ENCODE measurements at regions not wholly inside any gene's neighbourhood (a gene's known extent, or its start where the extent isn't known, plus 50 kb on each side); places are given as distances from the start of the nearest gene placed in this dataset.

DNA sequence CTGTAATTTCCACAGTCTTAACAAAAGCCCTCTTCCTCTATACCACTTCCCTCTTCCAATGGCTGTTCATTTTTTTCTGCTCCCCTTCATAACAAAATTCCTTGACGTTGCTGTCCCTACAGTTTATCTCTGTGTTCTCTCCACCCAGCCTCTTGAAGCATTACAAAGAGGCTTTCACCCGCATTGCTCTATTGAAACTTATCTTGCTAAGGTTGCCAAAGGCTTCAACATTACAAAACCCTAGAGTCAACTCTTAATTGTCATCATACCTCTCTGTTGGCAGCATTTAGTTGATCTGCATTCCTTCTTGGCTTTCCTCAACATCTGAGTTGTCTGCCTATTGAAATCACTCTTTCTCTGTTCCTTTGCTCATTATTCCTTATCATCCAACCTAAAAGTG is 1055.7 kb downstream of the JRKL start:
- H4K20me1 ChIP-seq (ENCODE audit: control insufficient read depth, insufficient read depth, insufficient read length), result no peaks in the 10 kb centered on the region
- H3K79me2 ChIP-seq (ENCODE audit: insufficient read depth, low read length), result no peaks in the 10 kb centered on the region
- DNase-seq, result no peak
- H2BK120ac ChIP-seq (ENCODE audit: low read depth, low read length, poor library complexity, severe bottlenecking), result no peak overlapping the region
- H3K27ac Mint-ChIP-seq, result peak overlapping the region in 1 of 3 experiments; percentile 0; a peak in 1 of 7 replicates
- no peak overlapping the region for H3K4me3 Mint-ChIP-seq
- no peak overlapping the region for H3K4me2 ChIP-seq (ENCODE audit: insufficient read depth, insufficient read length, low read length)
- no peaks in the 10 kb centered on the region for H3K27me3 ChIP-seq (ENCODE audit: insufficient read depth, low read length)
- no peak overlapping the region for H2BK5ac ChIP-seq (ENCODE audit: insufficient read length, low read length)
- H3T11ph ChIP-seq (ENCODE audit: low read length), result no peak overlapping the region
- no peak overlapping the region for H3K9ac ChIP-seq (ENCODE audit: extremely low read depth, insufficient read length, low read length)
- H3K79me1 ChIP-seq (ENCODE audit: insufficient read depth, low read depth, low read length, poor library complexity, severe bottlenecking), result no peaks in the 10 kb centered on the region
- no peak overlapping the region for H3K14ac ChIP-seq (ENCODE audit: insufficient read depth, low read length)
- H2AFZ ChIP-seq (ENCODE audit: low read length), result no peak overlapping the region
- no peak overlapping the region for H4K8ac ChIP-seq (replicated peaks; ENCODE audit: insufficient read length, low read depth, low read length)
- no peak overlapping the region for H3K4ac ChIP-seq (ENCODE audit: low read depth, low read length)
- no peak overlapping the region for H3K23ac ChIP-seq (ENCODE audit: insufficient read length, low read depth, low read length)
- TF ChIP-seq, protein P1, sequence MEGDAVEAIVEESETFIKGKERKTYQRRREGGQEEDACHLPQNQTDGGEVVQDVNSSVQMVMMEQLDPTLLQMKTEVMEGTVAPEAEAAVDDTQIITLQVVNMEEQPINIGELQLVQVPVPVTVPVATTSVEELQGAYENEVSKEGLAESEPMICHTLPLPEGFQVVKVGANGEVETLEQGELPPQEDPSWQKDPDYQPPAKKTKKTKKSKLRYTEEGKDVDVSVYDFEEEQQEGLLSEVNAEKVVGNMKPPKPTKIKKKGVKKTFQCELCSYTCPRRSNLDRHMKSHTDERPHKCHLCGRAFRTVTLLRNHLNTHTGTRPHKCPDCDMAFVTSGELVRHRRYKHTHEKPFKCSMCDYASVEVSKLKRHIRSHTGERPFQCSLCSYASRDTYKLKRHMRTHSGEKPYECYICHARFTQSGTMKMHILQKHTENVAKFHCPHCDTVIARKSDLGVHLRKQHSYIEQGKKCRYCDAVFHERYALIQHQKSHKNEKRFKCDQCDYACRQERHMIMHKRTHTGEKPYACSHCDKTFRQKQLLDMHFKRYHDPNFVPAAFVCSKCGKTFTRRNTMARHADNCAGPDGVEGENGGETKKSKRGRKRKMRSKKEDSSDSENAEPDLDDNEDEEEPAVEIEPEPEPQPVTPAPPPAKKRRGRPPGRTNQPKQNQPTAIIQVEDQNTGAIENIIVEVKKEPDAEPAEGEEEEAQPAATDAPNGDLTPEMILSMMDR (conservative IDR thresholded peaks at IDR 0.05), result no peak
- no peaks in the 10 kb centered on the region for H3K23me2 ChIP-seq (ENCODE audit: insufficient read length, low read depth, low read length, poor library complexity, severe bottlenecking)
- no peak overlapping the region for H2BK12ac ChIP-seq (ENCODE audit: insufficient read length, low read depth, low read length)
- H3K9me3 ChIP-seq (ENCODE audit: control insufficient read depth, low read depth, low read length), result no peaks in the 10 kb centered on the region
- H3K18ac ChIP-seq (ENCODE audit: insufficient read length, low read depth, low read length), result no peak overlapping the region
- no peaks in the 10 kb centered on the region for H3K4me1 ChIP-seq (ENCODE audit: insufficient read depth, low read length)
- H3K36me3 Mint-ChIP-seq (ENCODE audit: insufficient read depth in 1 of 3, low read depth in 3 of 3), result peaks cover 0 to 3% (median 2%) of the 10 kb centered on the region in 3 experiments; a peak in 3 of 7 replicates
- no peak overlapping the region for H4K5ac ChIP-seq (ENCODE audit: insufficient read length, low read depth, low read length)
- peaks cover 2% of the 10 kb centered on the region in 2 experiments for H3K9me3 Mint-ChIP-seq
- no peak overlapping the region for H3K27ac ChIP-seq (ENCODE audit: insufficient read length, low read depth, low read length)
- peaks cover 18 to 23% of the 10 kb centered on the region in 2 experiments for H3K4me1 Mint-ChIP-seq
- no peak overlapping the region for H2BK15ac ChIP-seq (ENCODE audit: low read depth, low read length)
- WGBS (ENCODE audit: extremely low coverage, insufficient read length, low lambda C conversion rate), result no CpG with 5 or more reads among the region's 2 CpGs
- no peaks in the 10 kb centered on the region for H3K27me3 Mint-ChIP-seq (ENCODE audit: low read depth)
- H3K56ac ChIP-seq (ENCODE audit: insufficient read length, low read depth, low read length), result no peak overlapping the region
- no peak overlapping the region for H4K91ac ChIP-seq (ENCODE audit: insufficient read length, low read depth, low read length)
- no peak overlapping the region for H2BK20ac ChIP-seq (ENCODE audit: low read depth, low read length, poor library complexity, severe bottlenecking)
- H2AK5ac ChIP-seq (ENCODE audit: insufficient read length, low read length), result no peak overlapping the region
